NCI-H345 (cell line): ENCODE measurements at regions not wholly inside any gene's neighbourhood (a gene's known extent, or its start where the extent isn't known, plus 50 kb on each side); places are given as distances from the start of the nearest gene placed in this dataset.

Experiments used
- DNase-seq: peaks from one replicate; lab custom pipeline; 2025; lab: John Stamatoyannopoulos, UW

- DNase-seq = no peak
Observed at GRCh38 chr18:56021809-56022195, 433.8 kb upstream of the TCF4 start.

GRCh38 chr18:56021136-56021808 is 433.3 kb upstream of the TCF4 start:
- no peak for DNase-seq

DNA sequence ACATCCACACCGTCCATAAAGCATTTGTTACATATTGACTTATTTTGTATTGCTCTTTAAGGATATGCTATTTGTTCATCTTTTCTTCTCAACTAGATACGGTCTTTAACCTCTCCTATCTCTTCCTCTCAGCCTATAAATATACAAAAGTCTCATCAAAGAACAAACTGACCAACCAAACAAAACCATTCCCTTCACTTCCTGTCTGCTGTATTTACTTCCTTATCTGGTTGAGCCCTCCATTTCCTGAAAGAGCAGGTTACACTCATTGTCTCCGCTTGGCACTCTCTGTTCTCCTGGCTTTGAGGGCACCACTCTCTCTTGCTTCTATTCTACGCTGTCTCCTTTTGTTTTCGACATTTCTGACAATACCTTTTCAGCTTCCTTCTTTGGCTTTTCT is 431.9 kb upstream of the TCF4 start:
- DNase-seq = no peak

DNA sequence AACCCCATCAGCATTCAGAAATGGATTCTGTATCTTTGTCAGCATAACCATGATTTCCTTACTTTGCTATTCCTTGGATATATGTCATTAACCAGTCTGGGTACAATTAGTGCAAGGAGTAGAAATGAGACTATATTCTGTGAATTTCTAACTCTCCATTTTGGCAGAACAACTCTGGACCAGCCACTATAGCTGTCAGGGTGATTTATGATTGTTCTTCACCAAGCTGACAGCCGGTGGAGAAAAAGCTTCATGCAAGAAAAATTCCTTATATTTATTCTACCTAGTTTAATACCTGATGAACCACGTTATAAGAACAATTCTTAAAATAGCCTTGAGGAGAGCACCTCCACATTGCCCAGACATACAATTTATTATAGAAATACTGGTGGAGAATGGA is 431.2 kb upstream of the TCF4 start:
- no peak for DNase-seq

GRCh38 chr18:56009411-56009810 is 421.4 kb upstream of the TCF4 start:
- DNase-seq = no peak

- no peak for DNase-seq
Observed at GRCh38 chr18:56003720-56004088, 415.7 kb upstream of the TCF4 start.

DNA sequence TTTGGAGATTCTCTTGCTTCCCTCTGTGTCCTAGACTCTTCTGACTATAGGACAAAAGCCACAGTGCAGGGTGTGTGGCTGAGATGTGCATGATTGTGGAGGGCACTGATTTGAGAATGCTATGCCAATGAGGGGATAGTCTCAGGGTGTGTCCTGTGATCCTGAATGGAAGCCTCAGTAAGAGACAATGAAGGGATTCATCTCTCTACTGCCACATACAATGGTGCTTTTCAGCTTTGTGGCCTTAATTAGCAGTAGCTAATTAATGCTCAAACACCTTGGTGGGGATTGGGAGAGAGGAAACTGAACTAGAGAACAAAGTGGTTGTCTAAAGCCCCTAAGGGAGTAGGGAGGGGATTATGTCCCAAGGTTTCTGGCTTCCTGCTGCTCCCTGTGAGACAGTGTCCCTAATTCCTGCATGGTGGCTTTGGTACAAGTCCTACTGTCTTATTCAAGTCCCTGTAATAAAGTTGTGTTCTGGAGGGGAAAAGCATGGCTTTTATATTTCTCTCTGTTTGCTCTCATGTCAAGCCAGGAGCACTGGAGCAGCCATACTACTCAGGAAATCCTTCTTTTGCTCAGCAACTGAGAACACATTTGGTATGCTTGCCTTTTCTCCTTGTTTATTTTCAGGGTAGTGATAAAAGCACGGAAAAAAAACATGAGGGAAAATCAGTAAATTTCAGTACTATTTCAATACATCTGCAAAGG is 415.2 kb upstream of the TCF4 start:
- no peak for DNase-seq

- DNase-seq = no peak
Observed at GRCh38 chr18:56001576-56001975, 413.6 kb upstream of the TCF4 start.

GRCh38 chr18:56000041-56000440 is 412.0 kb upstream of the TCF4 start:
- DNase-seq = no peak

GRCh38 chr18:55999641-56000040 is 411.6 kb upstream of the TCF4 start:
- no peak for DNase-seq

GRCh38 chr18:55998801-55999385 is 410.9 kb upstream of the TCF4 start:
- no peak for DNase-seq

DNA sequence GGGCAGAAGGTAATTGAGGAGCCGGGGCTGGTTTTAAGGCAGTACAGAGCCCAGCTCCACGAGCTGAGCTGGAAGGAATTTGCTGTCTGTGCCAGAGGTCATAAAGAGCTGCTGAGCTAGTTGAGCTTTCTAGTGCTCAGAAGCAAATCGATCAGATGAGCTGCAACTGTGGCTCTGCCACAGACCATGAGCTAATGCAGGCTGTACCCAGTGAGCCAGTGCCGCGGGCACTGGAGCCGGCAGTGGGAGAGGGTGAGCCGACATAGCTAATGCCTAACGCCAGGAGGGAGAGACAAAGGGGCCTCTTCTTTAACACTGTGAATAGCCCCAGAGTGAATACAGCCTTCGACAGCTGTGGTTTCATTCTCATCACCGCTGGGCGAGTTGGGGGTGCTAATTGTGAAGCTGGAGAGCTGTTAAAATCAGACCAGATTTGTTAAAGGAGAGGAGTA is 410.1 kb upstream of the TCF4 start:
- DNase-seq = no peak

- DNase-seq = no peak
Observed at GRCh38 chr18:55997151-55997561, 409.2 kb upstream of the TCF4 start.

DNA sequence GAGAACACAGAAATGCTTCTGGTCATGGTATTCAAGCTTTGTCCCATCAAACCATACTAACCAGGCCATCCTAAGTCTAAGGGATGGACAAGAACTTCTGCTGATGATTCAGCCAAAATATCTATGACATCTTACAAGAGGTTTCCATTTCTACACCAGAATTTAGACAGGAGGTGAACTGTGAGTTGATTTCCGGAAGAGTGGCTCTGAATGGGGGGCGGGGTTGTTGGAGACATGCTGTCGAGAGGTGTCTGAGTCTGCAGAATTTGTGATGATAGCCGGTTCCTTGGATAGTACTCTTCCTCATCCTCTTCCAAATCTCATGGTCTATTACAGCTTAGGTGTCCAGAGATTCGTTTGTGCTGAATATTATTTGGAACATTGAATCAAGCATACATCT is 408.7 kb upstream of the TCF4 start:
- DNase-seq = no peak

DNA sequence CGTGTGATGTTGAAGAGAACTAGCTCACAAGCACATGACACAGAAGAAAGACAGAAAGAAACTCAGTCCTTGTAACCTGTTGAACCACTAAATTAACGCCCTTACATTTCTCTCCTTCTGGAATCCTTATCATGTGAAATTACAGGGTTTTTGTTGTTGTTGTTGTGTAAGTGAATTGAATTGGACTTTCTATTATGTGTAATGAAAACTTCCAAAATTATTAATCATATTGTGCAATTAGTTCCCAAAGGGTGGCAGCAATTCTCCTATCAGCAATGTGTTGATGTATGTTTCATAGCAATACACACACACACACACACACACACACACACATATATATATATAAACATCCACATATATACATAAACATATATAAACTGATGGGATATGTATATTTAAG is 402.2 kb upstream of the TCF4 start:
- DNase-seq = no peak

DNA sequence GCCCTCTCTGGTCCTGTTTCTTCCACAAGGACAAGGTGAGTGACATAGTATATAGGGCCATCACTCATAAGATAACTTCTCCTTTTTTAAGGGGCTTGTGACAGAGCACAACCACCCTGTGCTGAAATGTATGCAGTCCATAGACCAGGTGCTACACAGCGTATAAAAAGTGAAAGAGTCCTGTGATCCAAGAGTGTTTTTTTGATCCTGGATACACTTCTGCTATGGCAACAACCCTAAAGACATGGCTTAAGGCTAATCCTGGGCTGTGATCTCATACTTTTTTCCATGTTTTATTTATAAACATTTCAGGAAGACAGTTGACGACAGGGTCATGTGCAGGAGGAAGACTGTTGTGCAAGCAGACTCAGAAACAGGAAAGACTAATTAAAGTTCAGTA is 400.5 kb upstream of the TCF4 start:
- no peak for DNase-seq

DNA sequence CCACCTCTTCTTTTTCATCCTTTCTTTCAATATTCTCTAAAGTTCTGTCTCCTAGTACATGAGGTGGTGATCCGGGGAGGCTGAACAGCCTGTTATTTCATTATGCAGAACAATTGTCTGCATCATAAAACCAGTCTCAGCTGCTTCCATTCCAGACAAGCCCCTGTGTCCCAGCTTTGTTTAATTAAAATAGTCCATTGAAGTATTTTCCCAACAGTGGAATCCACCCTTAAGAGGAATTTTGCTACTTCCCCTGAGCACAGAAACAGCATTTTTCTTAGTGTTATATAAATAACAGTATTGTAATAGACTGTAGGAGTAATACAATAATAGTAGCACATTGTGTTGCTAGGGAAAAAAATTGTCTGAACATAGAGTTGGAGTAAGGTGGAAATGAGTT is 395.4 kb upstream of the TCF4 start:
- DNase-seq = no peak

DNA sequence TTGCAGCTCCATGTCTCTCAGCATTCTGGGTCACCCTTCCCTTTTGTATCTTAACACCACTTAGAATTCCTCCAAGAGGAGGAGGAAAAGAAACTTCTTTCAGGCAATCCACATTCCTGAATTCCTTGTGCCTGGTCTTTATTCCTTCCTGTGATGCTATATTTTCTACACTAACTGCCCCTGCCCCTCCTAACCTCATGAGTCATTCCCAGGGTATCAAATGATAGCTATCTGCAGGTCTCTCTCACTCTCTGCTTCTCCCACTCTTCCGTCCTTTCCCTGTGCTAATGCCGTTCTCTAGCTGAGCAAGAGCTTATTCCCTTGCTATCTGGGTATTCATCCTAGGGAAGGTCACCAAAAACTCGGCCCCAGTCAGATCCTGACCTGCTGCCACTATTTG is 395.0 kb upstream of the TCF4 start:
- no peak for DNase-seq

DNA sequence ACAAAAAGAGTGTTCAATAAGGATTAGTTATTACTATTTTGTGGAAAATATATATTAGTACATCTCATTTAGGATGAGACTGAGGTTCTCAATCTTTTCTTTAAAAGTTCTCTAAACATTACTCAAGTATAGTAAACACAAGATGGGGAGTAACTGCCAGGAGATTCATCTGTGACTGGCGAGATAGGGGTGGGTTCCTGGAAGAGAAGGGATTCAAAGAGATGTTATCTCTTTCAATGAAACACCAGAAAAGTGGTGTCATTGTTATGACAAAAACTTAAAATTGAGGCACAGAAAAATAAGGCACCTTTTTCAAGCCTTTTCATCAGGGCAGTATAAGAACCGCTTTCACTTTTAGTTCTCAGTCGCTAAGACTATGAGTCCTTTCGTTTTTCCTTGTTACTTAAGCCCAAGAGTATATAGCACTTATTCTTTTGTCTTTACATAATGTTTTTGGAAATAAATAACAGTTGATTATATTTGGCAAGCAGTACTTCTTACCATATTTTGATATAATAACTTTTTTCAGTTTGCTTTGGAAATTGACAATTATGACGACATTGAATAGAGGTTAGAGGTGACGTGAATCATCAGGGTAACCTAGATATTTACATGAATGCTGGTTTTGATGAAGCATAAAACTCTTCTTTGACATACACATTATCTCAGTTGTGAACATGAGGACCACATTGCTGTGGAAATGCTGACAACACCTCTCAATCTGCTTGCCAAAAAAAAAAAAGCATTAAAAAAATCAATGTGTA is 393.9 kb upstream of the TCF4 start:
- no peak for DNase-seq

- DNase-seq = no peak
Observed at GRCh38 chr18:55974521-55974920, 386.5 kb upstream of the TCF4 start.

DNA sequence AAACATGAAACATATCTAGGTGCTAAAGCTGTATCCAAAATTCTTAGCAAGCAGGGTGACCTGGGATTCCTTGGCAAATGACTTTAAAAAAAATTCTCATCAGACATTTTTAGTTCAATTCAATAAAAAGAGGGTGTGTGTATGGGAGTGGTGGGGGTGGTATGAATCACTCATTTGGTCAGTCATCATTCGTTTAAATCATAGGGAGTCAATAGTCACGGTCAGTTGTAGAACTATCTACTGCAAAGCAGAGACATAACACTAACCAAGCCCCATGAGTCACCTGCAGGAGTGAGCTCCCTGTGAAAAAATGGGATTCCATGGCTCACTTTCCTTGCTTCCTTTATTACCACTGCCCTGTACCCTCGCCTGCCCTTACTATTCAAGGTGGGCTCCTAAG is 380.6 kb upstream of the TCF4 start:
- no peak for DNase-seq

- no peak for DNase-seq
Observed at GRCh38 chr18:55967019-55967418, 379.0 kb upstream of the TCF4 start.

DNA sequence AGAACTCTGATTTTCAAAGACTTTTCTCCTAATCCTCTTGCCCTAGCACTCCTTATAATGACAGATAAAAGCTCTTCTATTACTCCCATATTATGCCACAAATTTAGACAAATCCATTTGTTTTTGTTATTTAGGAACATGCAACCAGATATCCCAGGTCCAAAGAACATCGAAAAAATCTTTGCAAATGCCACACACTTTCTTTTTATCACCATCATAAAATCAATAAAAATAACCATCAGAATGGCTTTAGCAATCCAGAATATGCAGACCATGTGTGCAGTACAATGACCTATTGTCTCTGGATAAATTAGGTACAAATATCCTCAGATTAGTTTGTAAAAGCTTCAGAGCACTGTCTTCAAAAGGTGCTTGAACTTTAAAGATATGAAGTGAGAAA is 376.2 kb upstream of the TCF4 start:
- no peak for DNase-seq
